ENCODE measurements at regions not wholly inside any gene's neighbourhood (a gene's known extent, or its start where the extent isn't known, plus 50 kb on each side); places are given as distances from the start of the nearest gene placed in this dataset.

DNA sequence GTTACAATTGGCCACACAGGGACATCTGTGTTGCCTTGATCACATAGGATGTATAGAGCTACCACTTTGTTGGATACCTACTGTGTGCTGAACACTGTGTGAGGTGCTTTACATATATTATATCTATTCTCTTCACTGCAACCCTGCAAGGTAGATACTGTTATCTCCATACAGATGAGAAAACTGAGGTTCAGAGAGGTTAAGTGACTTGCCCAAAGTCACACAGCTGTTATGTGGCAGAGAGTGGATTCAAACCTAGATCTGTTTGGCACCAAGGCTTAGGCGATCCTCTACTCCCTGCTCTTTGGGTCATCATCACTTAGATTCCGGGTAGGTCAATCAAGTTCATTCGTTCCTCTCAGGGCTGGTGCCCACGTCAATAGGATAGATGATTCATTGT, 260.5 kb upstream of the IRX3 start (continued):
- TF ChIP-seq, protein P1, sequence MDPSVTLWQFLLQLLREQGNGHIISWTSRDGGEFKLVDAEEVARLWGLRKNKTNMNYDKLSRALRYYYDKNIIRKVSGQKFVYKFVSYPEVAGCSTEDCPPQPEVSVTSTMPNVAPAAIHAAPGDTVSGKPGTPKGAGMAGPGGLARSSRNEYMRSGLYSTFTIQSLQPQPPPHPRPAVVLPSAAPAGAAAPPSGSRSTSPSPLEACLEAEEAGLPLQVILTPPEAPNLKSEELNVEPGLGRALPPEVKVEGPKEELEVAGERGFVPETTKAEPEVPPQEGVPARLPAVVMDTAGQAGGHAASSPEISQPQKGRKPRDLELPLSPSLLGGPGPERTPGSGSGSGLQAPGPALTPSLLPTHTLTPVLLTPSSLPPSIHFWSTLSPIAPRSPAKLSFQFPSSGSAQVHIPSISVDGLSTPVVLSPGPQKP (IDR thresholded peaks at IDR 0.05; ENCODE audit: low read depth, low read length): no peak
- TF ChIP-seq RNF2 (IDR thresholded peaks at IDR 0.05; ENCODE audit: borderline replicate concordance, low read depth): no peak
- TF ChIP-seq MYC (IDR thresholded peaks at IDR 0.05; ENCODE audit: borderline replicate concordance, low read length): no peak

DNA sequence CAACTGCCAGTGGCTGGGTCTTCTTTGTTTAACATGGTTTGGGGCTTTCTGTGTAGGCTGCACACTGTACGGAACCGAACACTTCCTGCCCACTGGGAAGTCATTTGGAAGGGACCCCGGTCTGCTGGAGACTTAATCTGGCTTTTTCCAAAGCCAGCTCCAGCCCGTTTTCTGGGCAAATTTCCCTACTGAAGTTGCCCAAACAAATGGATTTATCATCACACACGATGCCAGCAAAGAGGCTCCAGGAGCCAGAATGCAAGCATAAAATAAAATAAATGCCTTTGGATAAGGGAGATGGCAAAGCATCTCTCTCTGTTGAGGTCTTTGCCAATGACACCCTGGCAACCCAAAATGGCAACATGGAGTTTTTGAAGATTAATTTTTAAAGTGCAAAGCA, 259.9 kb upstream of the IRX3 start:
- CTCF ChIA-PET: interaction anchor here (0.8 kb wide), 1 partner anchor 264 kb away, joined by 3 read pairs; no protein-coding TSS in a partner anchor
- Histone ChIP-seq H3K27ac (no peak overlapping the region), H3K4me2 (no peak overlapping the region), H3K4me3 (no peak overlapping the region), H3K4me1 (no peaks in the 10 kb centered on the region), H3K9me3 (peaks cover 3% of the 10 kb centered on the region; the same call in 1 of the 3 replicates)
- DNase-seq (ENCODE audit: low read depth in 1 of 2, low spot score in 1 of 2) (no peak), ATAC-seq (no peak), FAIRE-seq (no peak)
- POLR2A ChIA-PET: no interaction called here
- TF ChIP-seq EP300 (IDR thresholded peaks at IDR 0.05) (no peak), POLR2A (IDR thresholded peaks at IDR 0.05; ENCODE audit: low read length) (no peak), JUNB (IDR thresholded peaks at IDR 0.05) (no peak), HDAC2 (IDR thresholded peaks at IDR 0.05) (no peak), CHD2 (IDR thresholded peaks at IDR 0.05; ENCODE audit: low read length, partially characterized antibody) (no peak), EHF (CRISPR knock-in tag; IDR thresholded peaks at IDR 0.05) (no peak)
- TF ChIP-seq, protein P2, sequence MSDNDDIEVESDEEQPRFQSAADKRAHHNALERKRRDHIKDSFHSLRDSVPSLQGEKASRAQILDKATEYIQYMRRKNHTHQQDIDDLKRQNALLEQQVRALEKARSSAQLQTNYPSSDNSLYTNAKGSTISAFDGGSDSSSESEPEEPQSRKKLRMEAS (IDR thresholded peaks at IDR 0.05): no peak
- TF ChIP-seq, protein P1 (IDR thresholded peaks at IDR 0.05; ENCODE audit: low read depth, low read length): no peak
- TF ChIP-seq, protein P3, sequence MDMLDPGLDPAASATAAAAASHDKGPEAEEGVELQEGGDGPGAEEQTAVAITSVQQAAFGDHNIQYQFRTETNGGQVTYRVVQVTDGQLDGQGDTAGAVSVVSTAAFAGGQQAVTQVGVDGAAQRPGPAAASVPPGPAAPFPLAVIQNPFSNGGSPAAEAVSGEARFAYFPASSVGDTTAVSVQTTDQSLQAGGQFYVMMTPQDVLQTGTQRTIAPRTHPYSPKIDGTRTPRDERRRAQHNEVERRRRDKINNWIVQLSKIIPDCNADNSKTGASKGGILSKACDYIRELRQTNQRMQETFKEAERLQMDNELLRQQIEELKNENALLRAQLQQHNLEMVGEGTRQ (IDR thresholded peaks at IDR 0.05): no peak
- TF ChIP-seq, protein P4, sequence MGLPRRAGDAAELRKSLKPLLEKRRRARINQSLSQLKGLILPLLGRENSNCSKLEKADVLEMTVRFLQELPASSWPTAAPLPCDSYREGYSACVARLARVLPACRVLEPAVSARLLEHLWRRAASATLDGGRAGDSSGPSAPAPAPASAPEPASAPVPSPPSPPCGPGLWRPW (IDR thresholded peaks at IDR 0.05): no peak
- TF ChIP-seq, protein P5, sequence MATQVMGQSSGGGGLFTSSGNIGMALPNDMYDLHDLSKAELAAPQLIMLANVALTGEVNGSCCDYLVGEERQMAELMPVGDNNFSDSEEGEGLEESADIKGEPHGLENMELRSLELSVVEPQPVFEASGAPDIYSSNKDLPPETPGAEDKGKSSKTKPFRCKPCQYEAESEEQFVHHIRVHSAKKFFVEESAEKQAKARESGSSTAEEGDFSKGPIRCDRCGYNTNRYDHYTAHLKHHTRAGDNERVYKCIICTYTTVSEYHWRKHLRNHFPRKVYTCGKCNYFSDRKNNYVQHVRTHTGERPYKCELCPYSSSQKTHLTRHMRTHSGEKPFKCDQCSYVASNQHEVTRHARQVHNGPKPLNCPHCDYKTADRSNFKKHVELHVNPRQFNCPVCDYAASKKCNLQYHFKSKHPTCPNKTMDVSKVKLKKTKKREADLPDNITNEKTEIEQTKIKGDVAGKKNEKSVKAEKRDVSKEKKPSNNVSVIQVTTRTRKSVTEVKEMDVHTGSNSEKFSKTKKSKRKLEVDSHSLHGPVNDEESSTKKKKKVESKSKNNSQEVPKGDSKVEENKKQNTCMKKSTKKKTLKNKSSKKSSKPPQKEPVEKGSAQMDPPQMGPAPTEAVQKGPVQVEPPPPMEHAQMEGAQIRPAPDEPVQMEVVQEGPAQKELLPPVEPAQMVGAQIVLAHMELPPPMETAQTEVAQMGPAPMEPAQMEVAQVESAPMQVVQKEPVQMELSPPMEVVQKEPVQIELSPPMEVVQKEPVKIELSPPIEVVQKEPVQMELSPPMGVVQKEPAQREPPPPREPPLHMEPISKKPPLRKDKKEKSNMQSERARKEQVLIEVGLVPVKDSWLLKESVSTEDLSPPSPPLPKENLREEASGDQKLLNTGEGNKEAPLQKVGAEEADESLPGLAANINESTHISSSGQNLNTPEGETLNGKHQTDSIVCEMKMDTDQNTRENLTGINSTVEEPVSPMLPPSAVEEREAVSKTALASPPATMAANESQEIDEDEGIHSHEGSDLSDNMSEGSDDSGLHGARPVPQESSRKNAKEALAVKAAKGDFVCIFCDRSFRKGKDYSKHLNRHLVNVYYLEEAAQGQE (IDR thresholded peaks at IDR 0.05): no peak
- 31% methylated on average over 5 of the region's 5 CpGs for WGBS (ENCODE audit: missing lambda C conversion rate)

DNA sequence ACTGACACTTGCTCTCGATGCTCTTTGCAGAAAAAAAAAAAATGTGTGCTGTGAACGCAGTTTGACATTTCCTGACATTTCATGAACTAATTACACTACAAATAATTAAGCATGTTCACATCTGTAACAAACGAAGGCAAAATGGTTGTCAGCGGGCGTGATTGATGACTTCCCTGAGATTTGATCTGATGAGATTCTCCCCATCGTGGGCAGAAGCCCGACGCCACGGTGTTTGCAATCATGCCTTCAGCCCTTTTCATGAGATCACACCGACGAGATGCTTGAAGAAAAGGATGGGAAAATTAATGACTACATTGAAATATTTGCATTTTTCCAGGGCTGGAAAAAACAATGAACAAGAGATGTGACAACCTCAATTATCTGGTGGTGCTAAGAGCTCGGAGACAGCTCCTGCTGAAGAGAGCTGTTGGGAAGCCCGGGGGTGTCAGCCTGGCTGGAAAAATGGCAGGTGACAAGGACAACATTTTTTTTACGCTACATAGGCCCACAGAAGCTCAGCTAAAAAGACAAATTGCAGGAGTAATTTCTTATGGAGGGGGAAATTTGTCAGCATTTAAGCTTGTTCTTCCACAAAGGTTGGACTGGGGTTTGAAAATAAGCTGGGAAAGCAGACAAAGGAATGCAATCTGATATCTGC, 259.4 kb upstream of the IRX3 start:
- H3K9me3 ChIP-seq: peaks cover 3% of the 10 kb centered on the region; the same call in 1 of the 3 replicates
- no peak for TF ChIP-seq ZNF302 (CRISPR knock-in tag; IDR thresholded peaks at IDR 0.05)
- TF ChIP-seq, protein P6, sequence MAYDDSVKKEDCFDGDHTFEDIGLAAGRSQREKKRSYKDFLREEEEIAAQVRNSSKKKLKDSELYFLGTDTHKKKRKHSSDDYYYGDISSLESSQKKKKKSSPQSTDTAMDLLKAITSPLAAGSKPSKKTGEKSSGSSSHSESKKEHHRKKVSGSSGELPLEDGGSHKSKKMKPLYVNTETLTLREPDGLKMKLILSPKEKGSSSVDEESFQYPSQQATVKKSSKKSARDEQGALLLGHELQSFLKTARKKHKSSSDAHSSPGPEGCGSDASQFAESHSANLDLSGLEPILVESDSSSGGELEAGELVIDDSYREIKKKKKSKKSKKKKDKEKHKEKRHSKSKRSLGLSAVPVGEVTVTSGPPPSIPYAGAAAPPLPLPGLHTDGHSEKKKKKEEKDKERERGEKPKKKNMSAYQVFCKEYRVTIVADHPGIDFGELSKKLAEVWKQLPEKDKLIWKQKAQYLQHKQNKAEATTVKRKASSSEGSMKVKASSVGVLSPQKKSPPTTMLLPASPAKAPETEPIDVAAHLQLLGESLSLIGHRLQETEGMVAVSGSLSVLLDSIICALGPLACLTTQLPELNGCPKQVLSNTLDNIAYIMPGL (CRISPR knock-in tag; IDR thresholded peaks at IDR 0.05; ENCODE audit: borderline replicate concordance): no peak
- no peak for TF ChIP-seq HOXA7 (CRISPR knock-in tag; IDR thresholded peaks at IDR 0.05)
- no peak for TF ChIP-seq PHF8 (IDR thresholded peaks at IDR 0.05; ENCODE audit: borderline replicate concordance, low read depth)
- no peak for TF ChIP-seq NR3C1 (IDR thresholded peaks at IDR 0.05)
- TF ChIP-seq, protein P7, sequence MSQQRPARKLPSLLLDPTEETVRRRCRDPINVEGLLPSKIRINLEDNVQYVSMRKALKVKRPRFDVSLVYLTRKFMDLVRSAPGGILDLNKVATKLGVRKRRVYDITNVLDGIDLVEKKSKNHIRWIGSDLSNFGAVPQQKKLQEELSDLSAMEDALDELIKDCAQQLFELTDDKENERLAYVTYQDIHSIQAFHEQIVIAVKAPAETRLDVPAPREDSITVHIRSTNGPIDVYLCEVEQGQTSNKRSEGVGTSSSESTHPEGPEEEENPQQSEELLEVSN (IDR thresholded peaks at IDR 0.05; ENCODE audit: borderline replicate concordance, low read depth): no peak
- TF ChIP-seq GATA3 (IDR thresholded peaks at IDR 0.05; ENCODE audit: borderline replicate concordance): no peak
- no peak for TF ChIP-seq POLR2AphosphoS2 (conservative IDR thresholded peaks at IDR 0.05; ENCODE audit: low read length)
- no peak for TF ChIP-seq FOSB (CRISPR knock-in tag; IDR thresholded peaks at IDR 0.05)
- no peak for TF ChIP-seq TP53 (CRISPR knock-in tag; IDR thresholded peaks at IDR 0.05)
- TF ChIP-seq NPAS2 (CRISPR knock-in tag; IDR thresholded peaks at IDR 0.05; ENCODE audit: borderline replicate concordance): no peak
- TF ChIP-seq JUN (IDR thresholded peaks at IDR 0.05): no peak
- no peak for TF ChIP-seq TFCP2L1 (CRISPR knock-in tag; IDR thresholded peaks at IDR 0.05)

More for the DNA sequence above, 259.4 kb upstream of the IRX3 start:
- DNase-seq (ENCODE audit: low read depth in 1 of 2, low spot score in 1 of 2): no peak
- FAIRE-seq: no peak
- no peaks in the 10 kb centered on the region for H3K4me1 ChIP-seq
- H3K27ac ChIP-seq: no peak overlapping the region
- WGBS (ENCODE audit: missing lambda C conversion rate): 23% methylated on average over 14 of the region's 14 CpGs
- H3K4me2 ChIP-seq: no peak overlapping the region
- POLR2A ChIA-PET: no interaction called here
- no peak overlapping the region for H3K4me3 ChIP-seq
- CTCF ChIA-PET: interaction anchor here (0.8 kb wide), 1 partner anchor 264 kb away, joined by 3 read pairs; no protein-coding TSS in a partner anchor
- ATAC-seq: no peak

Measured in A549 (cell line).